Mesenchymal stem cell (in vitro differentiated cells and primary cell): ENCODE measurements at regions not wholly inside any gene's neighbourhood (a gene's known extent, or its start where the extent isn't known, plus 50 kb on each side); places are given as distances from the start of the nearest gene placed in this dataset.

Source experiments
- DNase-seq: peaks from one replicate; pipeline ENCODE4 v3.0.0-alpha.2; 2013
- H2AFZ ChIP-seq: one replicate; pipeline ENCODE4 v1.6.1; 2013; ENCODE audit warnings: low read depth, mild to moderate bottlenecking, control low read depth, inconsistent platforms, low read length, moderate library complexity
- H2AK5ac ChIP-seq: 2 replicates; pipeline ENCODE4 v1.6.1; 2013; ENCODE audit warnings: low read length, moderate library complexity, mild to moderate bottlenecking, inconsistent platforms; ENCODE audit not compliant: severe bottlenecking
- H2BK120ac ChIP-seq: one replicate; pipeline ENCODE4 v1.6.1; 2013; ENCODE audit warnings: low read depth, mild to moderate bottlenecking, inconsistent platforms, low read length, moderate library complexity
- H2BK12ac ChIP-seq, 2 experiments: one replicate each; pipeline ENCODE4 v1.6.1; 2013; ENCODE audit warnings: inconsistent platforms in 2 of 2, low read length in 2 of 2, mild to moderate bottlenecking in 2 of 2, moderate library complexity in 2 of 2, control low read depth in 1 of 2
- H2BK15ac ChIP-seq: one replicate; pipeline ENCODE4 v1.6.1; 2013; ENCODE audit warnings: mild to moderate bottlenecking, low read depth, inconsistent platforms; ENCODE audit not compliant: poor library complexity, severe bottlenecking
- H2BK5ac ChIP-seq: 2 replicates; pipeline ENCODE4 v1.6.1; 2013; ENCODE audit warnings: low read depth, mild to moderate bottlenecking, low read length, control low read depth, inconsistent platforms; ENCODE audit not compliant: poor library complexity, severe bottlenecking
- H3K14ac ChIP-seq, 2 experiments: one replicate each; pipeline ENCODE4 v1.6.1; 2013; ENCODE audit warnings: inconsistent platforms in 2 of 2, low read length in 2 of 2, control low read depth in 1 of 2, mild to moderate bottlenecking in 1 of 2, moderate library complexity in 1 of 2
- H3K18ac ChIP-seq, 2 experiments: one replicate each; pipeline ENCODE4 v1.6.1; 2013; ENCODE audit warnings: inconsistent platforms in 2 of 2, low read length in 2 of 2, control low read depth in 1 of 2, low read depth in 1 of 2, mild to moderate bottlenecking in 1 of 2
- H3K23ac ChIP-seq, 2 experiments: one replicate each; pipeline ENCODE4 v1.6.1; 2013; ENCODE audit warnings: inconsistent platforms in 2 of 2, low read length in 2 of 2, mild to moderate bottlenecking in 2 of 2, moderate library complexity in 2 of 2, control low read depth in 1 of 2
- H3K27ac ChIP-seq: 2 replicates; pipeline ENCODE4 v1.5.1; 2013; ENCODE audit warnings: mild to moderate bottlenecking, moderate library complexity, low read length, control low read depth, inconsistent platforms; ENCODE audit not compliant: poor library complexity, severe bottlenecking
- H3K27me3 ChIP-seq, 2 experiments: 2 replicates each; pipeline versions ENCODE4 v1.6.1 to v1.7.0; 2013; ENCODE audit warnings: low read length in 2 of 2, mild to moderate bottlenecking in 2 of 2, moderate library complexity in 2 of 2, control low read depth in 1 of 2, inconsistent platforms in 1 of 2; ENCODE audit not compliant: control insufficient read depth in 1 of 2, insufficient read depth in 1 of 2
- H3K36me3 ChIP-seq, 2 experiments: 2 replicates each; pipeline versions ENCODE4 v1.6.1 to v1.7.0; 2013; ENCODE audit warnings: low read length in 2 of 2, control low read depth in 1 of 2, inconsistent platforms in 1 of 2, low read depth in 1 of 2, mild to moderate bottlenecking in 1 of 2; ENCODE audit not compliant: insufficient read depth in 2 of 2, control insufficient read depth in 1 of 2
- H3K4ac ChIP-seq, 2 experiments: one replicate each; pipeline ENCODE4 v1.6.1; 2013; ENCODE audit warnings: inconsistent platforms in 2 of 2, low read length in 2 of 2, mild to moderate bottlenecking in 2 of 2, moderate library complexity in 2 of 2, control low read depth in 1 of 2, low read depth in 1 of 2
- H3K4me1 ChIP-seq: 2 replicates; pipeline ENCODE4 v1.6.1; 2013; ENCODE audit warnings: low read depth, low read length, control low read depth; ENCODE audit not compliant: control insufficient read depth, insufficient read depth
- H3K4me2 ChIP-seq: 2 replicates; pipeline ENCODE4 v1.6.1; 2013; ENCODE audit warnings: low read length, mild to moderate bottlenecking, inconsistent platforms; ENCODE audit not compliant: poor library complexity, severe bottlenecking
- H3K4me3 ChIP-seq, 2 experiments: 2 replicates each; pipeline versions ENCODE4 v1.5.1 to v1.7.0; 2013; ENCODE audit warnings: low read length in 2 of 2, mild to moderate bottlenecking in 2 of 2, control low read depth in 1 of 2, low read depth in 1 of 2; ENCODE audit not compliant: insufficient read depth in 1 of 2
- H3K79me1 ChIP-seq: replicated peaks from 2 replicates; pipeline ENCODE4 v1.6.1; 2013; ENCODE audit warnings: mild to moderate bottlenecking, control low read depth, low read length, inconsistent platforms; ENCODE audit not compliant: poor library complexity, severe bottlenecking
- H3K9ac ChIP-seq: 2 replicates; pipeline ENCODE4 v1.7.0; 2013; ENCODE audit warnings: mild to moderate bottlenecking, low read length, moderate library complexity
- H3K9me3 ChIP-seq: 2 replicates; pipeline ENCODE4 v1.7.0; 2013; ENCODE audit warnings: mild to moderate bottlenecking, low read length; ENCODE audit not compliant: control insufficient read depth
- H4K8ac ChIP-seq: one replicate; pipeline ENCODE4 v1.6.1; 2013; ENCODE audit warnings: inconsistent platforms, mild to moderate bottlenecking, low read length, moderate library complexity
- H4K91ac ChIP-seq: one replicate; pipeline ENCODE4 v1.6.1; 2013; ENCODE audit warnings: mild to moderate bottlenecking, low read length, inconsistent platforms
- WGBS: methylation state at CpG from one replicate; pipeline ENCODE4 v1.1.7; 2013; ENCODE audit warnings: mixed read lengths; 5-methylcytosine and 5-hydroxymethylcytosine counted together

GRCh38 chr10:44293306-44293778, 91.6 kb downstream of the CXCL12 start:
- H4K8ac ChIP-seq = no peak overlapping the region
- no peak overlapping the region for H2BK120ac ChIP-seq
- H3K4ac ChIP-seq = no peak overlapping the region
- no peaks in the 10 kb centered on the region for H3K79me1 ChIP-seq
- 40% methylated on average over 26 of the region's 26 CpGs for WGBS
- peak; percentile 38 for DNase-seq
- H3K14ac ChIP-seq = peak overlapping the region in 1 of 2 experiments; percentile 61
- no peak overlapping the region for H3K27ac ChIP-seq
- no peaks in the 10 kb centered on the region for H3K36me3 ChIP-seq
- no peak overlapping the region for H2AFZ ChIP-seq
- peak overlapping the region in 1 of 2 experiments; percentile 21 for H2BK12ac ChIP-seq
- H2BK5ac ChIP-seq = no peak overlapping the region
- peak overlapping the region; percentile 88 for H3K9ac ChIP-seq
- no peak overlapping the region for H3K23ac ChIP-seq
- H2AK5ac ChIP-seq = no peak overlapping the region
- peak overlapping the region in 1 of 2 experiments; percentile 26 for H3K4me3 ChIP-seq
- no peaks in the 10 kb centered on the region for H3K9me3 ChIP-seq
- no peak overlapping the region for H4K91ac ChIP-seq
- peak overlapping the region in 1 of 2 experiments; percentile 84 for H3K18ac ChIP-seq
- peaks cover 0 to 5% of the 10 kb centered on the region in 2 experiments for H3K27me3 ChIP-seq
- no peak overlapping the region for H3K4me2 ChIP-seq
- H2BK15ac ChIP-seq = no peak overlapping the region
- peaks cover 10% of the 10 kb centered on the region for H3K4me1 ChIP-seq

GRCh38 chr10:44292390-44293002, 92.4 kb downstream of the CXCL12 start:
- Histone ChIP-seq H2AK5ac (no peak overlapping the region), H3K79me1 (no peaks in the 10 kb centered on the region), H2BK5ac (no peak overlapping the region), H2BK120ac (no peak overlapping the region), H3K36me3 (no peaks in the 10 kb centered on the region), H3K4me3 (no peak overlapping the region), H4K91ac (no peak overlapping the region), H4K8ac (no peak overlapping the region), H3K4ac (no peak overlapping the region), H3K4me2 (peak overlapping the region; percentile 23), H3K27ac (no peak overlapping the region), H2BK12ac (no peak overlapping the region), H3K23ac (no peak overlapping the region), H2BK15ac (no peak overlapping the region), H3K9me3 (no peaks in the 10 kb centered on the region), H2AFZ (no peak overlapping the region), H3K14ac (no peak overlapping the region), H3K4me1 (peaks cover 10% of the 10 kb centered on the region), H3K18ac (peak overlapping the region in 1 of 2 experiments; percentile 14), H3K27me3 (peaks cover 0 to 5% of the 10 kb centered on the region in 2 experiments), H3K9ac (no peak overlapping the region)
- 38% methylated on average over 8 of the region's 35 CpGs for WGBS
- DNase-seq = peak; percentile 18

GRCh38 chr10:44291091-44291490, 93.8 kb downstream of the CXCL12 start:
- Histone ChIP-seq H4K91ac (no peak overlapping the region), H2BK120ac (no peak overlapping the region), H3K4me2 (no peak overlapping the region), H2AK5ac (no peak overlapping the region), H3K4me1 (peaks cover 10% of the 10 kb centered on the region), H3K23ac (no peak overlapping the region), H3K79me1 (no peaks in the 10 kb centered on the region), H3K36me3 (no peaks in the 10 kb centered on the region), H3K4me3 (no peak overlapping the region), H2BK5ac (no peak overlapping the region), H2BK15ac (no peak overlapping the region), H3K27ac (no peak overlapping the region), H3K18ac (no peak overlapping the region), H3K27me3 (peaks cover 4 to 5% of the 10 kb centered on the region in 2 experiments), H3K9ac (peak overlapping the region; percentile 2), H3K9me3 (no peaks in the 10 kb centered on the region), H3K14ac (no peak overlapping the region), H2AFZ (no peak overlapping the region), H2BK12ac (no peak overlapping the region), H4K8ac (no peak overlapping the region), H3K4ac (no peak overlapping the region)
- no CpG with 5 or more reads among the region's 1 CpG for WGBS
- DNase-seq = no peak

- H3K9me3 ChIP-seq = no peaks in the 10 kb centered on the region
- no peak overlapping the region for H2BK15ac ChIP-seq
- H4K91ac ChIP-seq = no peak overlapping the region
- no peaks in the 10 kb centered on the region for H3K36me3 ChIP-seq
- 90% methylated on average over 5 of the region's 5 CpGs for WGBS
- H3K27me3 ChIP-seq = peaks cover 4 to 9% of the 10 kb centered on the region in 2 experiments
- H3K4me3 ChIP-seq = no peak overlapping the region
- H3K14ac ChIP-seq = no peak overlapping the region
- no peak overlapping the region for H3K23ac ChIP-seq
- no peak overlapping the region for H3K18ac ChIP-seq
- H3K4me1 ChIP-seq = peaks cover 9% of the 10 kb centered on the region
- H2AFZ ChIP-seq = peak overlapping the region; percentile 11
- no peak overlapping the region for H3K4me2 ChIP-seq
- no peak overlapping the region for H3K4ac ChIP-seq
- DNase-seq = no peak
- no peak overlapping the region for H3K9ac ChIP-seq
- H4K8ac ChIP-seq = no peak overlapping the region
- no peak overlapping the region for H3K27ac ChIP-seq
- H2BK5ac ChIP-seq = no peak overlapping the region
- H2BK12ac ChIP-seq = peak overlapping the region in 1 of 2 experiments; percentile 25
- no peak overlapping the region for H2AK5ac ChIP-seq
- H2BK120ac ChIP-seq = no peak overlapping the region
- H3K79me1 ChIP-seq = no peaks in the 10 kb centered on the region
These were observed 95.8 kb downstream of the CXCL12 start for GRCh38 chr10:44289125-44289524.
